Stimulated activated CD4-positive, alpha-beta T cell treated with anti-CD3 and anti-CD28 coated beads, Interleukin-2, amount 100 ng/mL, for 48 hours (primary cell): ENCODE measurements at regions not wholly inside any gene's neighbourhood (a gene's known extent, or its start where the extent isn't known, plus 50 kb on each side); places are given as distances from the start of the nearest gene placed in this dataset.
A peak's percentile ranks its signal among the peaks of the same experiment; 100 is the strongest.
"Not testable (repeated sequence)": the region's sequence is repeated elsewhere in the genome, so short reads cannot be mapped to it uniquely, and the experiment has no call there.

ENCODE experiments used
- DNase-seq, 2 donors: peaks; one replicate each; pipeline ENCODE4 v3.0.0-alpha.2; 2020

GRCh38 chr14:99995700-99996356 lies 69.4 kb upstream of the EVL start:
- DNase-seq: peak; percentile 60 to 69

DNA sequence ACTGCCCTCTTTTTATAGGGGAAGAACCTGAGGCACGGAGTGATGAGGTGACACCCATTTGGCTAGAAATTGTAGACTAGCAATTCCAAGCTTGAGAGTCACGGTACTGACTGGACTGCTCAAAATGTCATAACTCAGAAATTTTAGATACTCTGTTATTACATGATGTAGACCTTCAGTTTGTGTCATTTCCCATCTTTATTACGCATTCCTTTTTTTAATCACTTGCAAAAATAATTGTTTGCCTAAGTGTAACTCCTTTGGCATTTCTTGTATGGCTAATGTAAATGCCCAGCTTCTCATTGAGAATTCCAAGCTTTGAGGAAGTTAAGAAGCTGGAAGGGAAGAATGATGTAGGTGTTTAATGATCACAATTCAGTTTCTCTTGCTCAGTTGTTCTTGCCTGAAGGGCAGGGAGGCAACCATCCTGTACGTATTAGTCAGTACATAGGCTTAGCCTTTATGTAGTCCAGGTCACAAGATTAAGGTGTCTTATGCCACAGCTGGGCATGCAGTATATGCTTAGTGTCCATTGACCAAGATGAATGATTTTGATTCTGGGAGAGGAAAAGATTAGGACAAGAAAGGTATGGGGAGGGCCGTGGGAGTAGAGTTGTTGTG lies 68.2 kb upstream of the EVL start:
- DNase-seq: no peak

DNA sequence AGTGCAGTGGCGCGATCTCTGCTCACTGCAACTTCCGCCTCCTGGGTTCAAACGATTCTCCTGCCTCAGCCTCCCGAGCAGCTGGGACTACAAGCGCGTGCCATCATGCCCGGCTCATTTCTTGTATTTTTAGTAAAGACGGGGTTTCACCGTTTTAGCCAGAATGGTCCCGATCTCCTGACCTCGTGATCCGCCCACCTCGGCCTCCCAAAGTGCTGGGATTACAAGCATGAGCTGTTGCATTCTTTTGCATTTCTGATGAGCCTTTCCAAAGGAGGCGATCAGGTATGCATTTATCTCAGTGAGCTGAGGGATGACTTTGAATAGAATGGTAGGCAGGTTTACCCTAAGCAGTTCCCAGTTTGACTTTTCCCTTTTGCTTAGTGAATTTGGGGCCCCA lies 64.8 kb upstream of the EVL start:
- not testable (repeated sequence) for DNase-seq

DNA sequence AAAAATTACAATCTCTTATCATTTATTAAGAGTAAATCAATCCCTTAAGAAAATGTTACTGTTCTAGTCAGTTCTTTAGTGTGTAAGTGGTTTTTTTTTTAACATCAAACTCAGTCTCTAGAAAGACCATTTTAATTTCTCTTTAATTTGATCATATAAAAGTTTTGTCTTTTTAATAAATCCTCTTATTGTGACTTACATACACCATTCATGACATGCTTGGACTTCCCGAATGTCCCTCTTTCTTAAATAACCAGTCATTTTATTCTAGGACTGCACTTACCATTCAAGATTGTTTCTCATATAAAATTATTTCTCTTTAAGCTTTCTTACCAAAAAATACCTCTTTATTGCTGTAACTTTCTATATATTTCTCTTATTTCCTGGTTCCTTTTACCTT lies 60.8 kb upstream of the EVL start:
- DNase-seq: no peak

DNA sequence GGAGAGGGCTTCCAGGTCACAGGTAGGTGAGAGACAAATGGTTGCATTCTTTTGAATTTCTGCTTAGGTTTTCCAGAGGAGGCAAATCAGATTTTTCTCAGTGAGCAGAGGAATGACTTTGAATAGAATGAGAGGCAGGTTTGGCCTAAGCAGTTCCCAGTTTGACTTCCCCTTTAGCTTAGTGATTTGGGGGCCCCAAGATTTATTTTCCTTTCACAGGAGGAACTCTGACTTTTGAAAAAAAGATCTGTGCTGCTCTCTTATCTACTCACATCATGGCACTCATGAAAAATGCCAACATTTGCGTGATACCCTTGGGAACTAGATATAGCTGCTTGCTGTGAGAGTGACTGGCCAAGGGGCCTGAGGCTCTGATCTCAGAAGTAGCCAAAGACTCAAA lies 58.0 kb upstream of the EVL start:
- no peak for DNase-seq

DNA sequence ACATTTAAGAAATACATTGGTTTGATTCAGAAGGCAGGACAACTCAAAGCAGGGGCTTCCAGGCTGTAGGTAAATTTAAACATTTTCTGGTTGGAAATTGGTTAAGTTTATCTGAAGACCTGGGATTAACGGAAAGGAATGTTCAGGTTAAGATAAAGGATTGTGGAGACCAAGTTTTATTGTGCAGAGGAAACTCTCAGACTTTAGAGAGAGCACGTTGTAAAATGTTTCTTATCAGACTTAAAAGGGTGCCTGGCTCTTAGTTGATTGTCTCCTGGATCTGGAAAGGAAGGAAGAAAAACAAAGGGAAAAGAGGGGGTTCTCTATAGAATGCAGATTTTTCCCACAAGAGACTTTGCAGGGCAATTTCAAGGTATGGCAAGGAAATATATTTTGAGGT lies 55.4 kb upstream of the EVL start:
- DNase-seq: not testable (repeated sequence)

DNA sequence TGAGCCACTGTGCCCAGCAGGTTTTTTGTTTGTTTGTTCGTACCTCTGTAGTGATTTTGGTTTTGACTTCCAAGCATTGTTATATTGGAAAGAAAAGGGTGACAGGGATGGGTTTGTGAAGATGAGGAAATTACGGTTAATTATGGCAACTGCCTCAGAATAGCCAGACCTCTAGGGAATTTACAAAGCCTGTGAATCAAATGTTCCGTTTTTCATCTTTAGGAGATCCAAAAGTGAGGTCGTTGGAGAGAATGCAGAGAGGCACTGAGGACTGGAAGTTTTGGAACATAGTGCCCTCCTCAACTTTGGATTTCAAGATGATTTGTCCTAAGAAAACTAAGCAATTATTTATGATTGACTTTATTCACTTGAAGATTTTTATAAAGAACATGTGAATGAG lies 54.5 kb upstream of the EVL start:
- no peak for DNase-seq

DNA sequence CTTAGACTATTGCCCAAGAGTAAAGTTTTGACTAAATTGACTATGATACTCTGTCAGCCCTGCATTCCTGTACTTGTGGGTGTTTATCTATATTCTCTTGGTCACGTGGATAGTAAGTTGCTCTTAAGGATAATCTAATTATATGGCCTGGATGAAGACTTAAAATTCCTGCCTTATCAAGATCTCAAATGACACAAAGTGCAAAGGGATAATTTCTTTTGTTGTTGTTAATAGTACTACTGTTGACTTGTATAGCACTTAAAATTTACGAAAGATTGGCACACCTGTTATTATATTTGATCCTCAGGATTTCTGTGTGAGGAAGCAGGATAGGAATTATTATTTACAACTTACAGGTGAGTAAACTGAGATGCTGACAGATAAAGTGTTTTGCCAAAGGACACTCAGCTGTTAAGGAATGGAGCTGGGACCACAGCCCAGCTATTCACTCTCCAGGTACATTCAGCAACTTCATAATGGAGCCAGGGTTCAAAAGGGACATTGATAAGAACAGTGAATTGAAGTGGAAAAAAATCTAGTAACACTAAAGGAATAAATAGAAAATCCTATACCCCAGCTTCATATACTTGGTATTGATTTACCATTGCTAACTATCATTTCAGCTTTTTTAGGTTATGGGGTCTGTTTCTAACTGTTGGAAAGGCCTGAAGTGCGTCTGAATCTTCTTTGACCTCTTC lies 53.4 kb upstream of the EVL start:
- no peak for DNase-seq

DNA sequence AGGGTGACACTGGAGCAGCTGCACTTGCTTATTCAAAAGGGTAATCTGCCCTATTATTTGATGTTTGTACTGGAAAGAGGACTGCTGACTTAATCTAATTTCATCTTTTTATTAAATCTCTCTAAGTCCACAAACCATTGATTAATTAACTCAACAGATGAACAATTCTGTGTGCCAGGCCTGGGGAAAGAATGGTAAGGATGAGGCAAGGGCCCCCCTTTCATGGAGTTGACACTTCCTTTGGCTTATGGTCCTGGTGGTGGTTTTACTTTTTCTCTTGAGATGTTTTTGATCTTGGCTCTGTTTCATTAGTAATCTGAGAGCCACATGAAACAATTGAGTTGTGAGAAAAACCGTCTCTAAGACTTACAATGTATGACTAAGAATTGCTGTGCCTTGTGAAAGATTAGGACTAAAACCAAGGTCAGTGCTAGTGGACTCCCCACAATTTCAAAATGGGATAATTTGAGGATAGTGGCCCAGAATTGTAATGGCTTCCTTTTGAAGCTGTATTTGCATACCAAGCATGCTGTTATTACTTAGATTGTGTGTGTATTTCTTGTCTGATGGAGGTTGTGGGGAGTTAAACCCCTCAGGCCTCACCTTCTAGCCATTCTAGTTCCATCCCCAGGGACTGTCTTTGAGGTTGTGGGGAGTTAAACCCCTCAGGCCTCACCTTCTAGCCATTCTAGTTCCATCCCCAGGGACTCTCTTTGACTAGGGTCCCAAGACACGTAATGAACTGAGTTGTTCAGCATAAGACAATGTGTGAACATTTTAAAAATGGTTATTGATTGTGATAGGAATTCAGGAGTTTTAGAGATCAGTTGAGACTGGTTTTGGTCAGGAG lies 52.5 kb upstream of the EVL start:
- DNase-seq: no peak

DNA sequence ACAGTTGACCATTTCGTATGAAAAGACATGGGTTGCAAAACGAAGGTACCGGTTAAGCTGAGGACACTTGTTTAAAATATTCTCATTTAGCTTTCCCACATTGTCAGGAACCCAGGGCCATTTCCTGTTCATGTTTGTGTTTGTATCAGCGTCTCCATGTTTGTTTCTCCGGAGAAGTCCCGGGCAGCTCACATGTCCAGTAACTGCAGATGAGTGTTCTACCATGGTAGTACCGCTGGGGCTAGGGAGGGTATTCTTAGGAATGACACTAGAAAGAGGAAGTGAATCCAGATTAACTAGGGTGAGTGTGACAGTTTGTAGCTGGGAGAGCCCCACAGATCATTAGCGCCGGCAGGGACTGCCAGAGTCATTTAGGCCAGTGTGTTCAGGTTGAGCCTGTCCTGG lies 50.0 kb upstream of the EVL start:
- DNase-seq: no peak
